ENCODE measurements at regions not wholly inside any gene's neighbourhood (a gene's known extent, or its start where the extent isn't known, plus 50 kb on each side); places are given as distances from the start of the nearest gene placed in this dataset.

GRCh38 chr14:36398463-36399291 lies 78.2 kb upstream of the MBIP start:
- ATAC-seq = no peak
- no peak overlapping the region for H2AFZ ChIP-seq (ENCODE audit: low read depth, low read length)
- TF ChIP-seq KLF16 (IDR thresholded peaks at IDR 0.05) (no peak), KAT2B (IDR thresholded peaks at IDR 0.05; ENCODE audit: low read depth, low read length) (no peak), KLF13 (tag; IDR thresholded peaks at IDR 0.05; ENCODE audit: borderline replicate concordance, low read depth) (no peak), THAP12 (CRISPR knock-in tag; IDR thresholded peaks at IDR 0.05) (no peak), IRF9 (tag; IDR thresholded peaks at IDR 0.05) (no peak), FOXP1 (CRISPR knock-in tag; IDR thresholded peaks at IDR 0.05) (no peak), ZSCAN32 (CRISPR knock-in tag; IDR thresholded peaks at IDR 0.05) (no peak), BCL6 (CRISPR knock-in tag; IDR thresholded peaks at IDR 0.05) (no peak), CBX1 (IDR thresholded peaks at IDR 0.05; ENCODE audit: low read depth) (no peak), NR2F6 (CRISPR knock-in tag; IDR thresholded peaks at IDR 0.05) (no peak), ZNF655 (CRISPR knock-in tag; IDR thresholded peaks at IDR 0.05) (no peak), GABPB2 (CRISPR knock-in tag; conservative IDR thresholded peaks at IDR 0.05) (no peak), PRDM10 (IDR thresholded peaks at IDR 0.05; ENCODE audit: partially characterized antibody) (no peak), SIN3B (IDR thresholded peaks at IDR 0.05; ENCODE audit: low read depth) (no peak), RFX5 (IDR thresholded peaks at IDR 0.05; ENCODE audit: low read depth, low read length) (no peak)
- no peaks in the 10 kb centered on the region for H3K36me3 ChIP-seq (ENCODE audit: control insufficient read depth, insufficient read depth, low read length)
- H3K9me1 ChIP-seq (ENCODE audit: control insufficient read depth, insufficient read depth, low read length) = no peaks in the 10 kb centered on the region
- in situ Hi-C loops (cut with MboI) = no loop called here
- H3K4me2 ChIP-seq (ENCODE audit: insufficient read depth, low read length) = no peak overlapping the region
- H3K4me3 ChIP-seq = no peak overlapping the region
- H3K27me3 ChIP-seq (ENCODE audit: control insufficient read depth in 2 of 2, insufficient read depth in 2 of 2, low read length in 2 of 2) = no peaks in the 10 kb centered on the region
- H4K20me1 ChIP-seq (replicated peaks; ENCODE audit: control insufficient read depth, insufficient read depth, low read length) = no peaks in the 10 kb centered on the region
- no peak overlapping the region for H3K9ac ChIP-seq (ENCODE audit: insufficient read depth in 1 of 2, low read depth in 2 of 2, low read length in 2 of 2)
- H3K79me2 ChIP-seq (ENCODE audit: control insufficient read depth, insufficient read depth, low read length) = no peaks in the 10 kb centered on the region
- no peak overlapping the region for H3K27ac ChIP-seq (ENCODE audit: extremely low read depth, low read depth, low read length)
- CTCF ChIA-PET (ENCODE audit: low intra/inter-chr PET ratio) = no interaction called here
- no TSS peak for BruUV-seq (replicated peaks)
- H3K9me3 ChIP-seq (replicated peaks; ENCODE audit: control insufficient read depth, insufficient read depth, low read depth, low read length) = no peaks in the 10 kb centered on the region
- DNase-seq (ENCODE audit: extremely low read depth in 1 of 4, low spot score in 3 of 4) = no peak
- 0% methylated on average over 2 of the region's 5 CpGs for WGBS (ENCODE audit: insufficient coverage, low coverage, missing lambda C conversion rate)
- POLR2A ChIA-PET = no interaction called here
- FAIRE-seq = no peak
- intact Hi-C loops (cut with micrococcal nuclease) = no loop called here
- H3K4me1 ChIP-seq (replicated peaks in 1 of 2; ENCODE audit: control insufficient read depth in 2 of 2, insufficient read depth in 2 of 2, low read length in 2 of 2) = no peaks in the 10 kb centered on the region
